GM18499 (cell line): ENCODE measurements at regions not wholly inside any gene's neighbourhood (a gene's known extent, or its start where the extent isn't known, plus 50 kb on each side); places are given as distances from the start of the nearest gene placed in this dataset.

Experiments used
- ATAC-seq: cut with Tn5 transposase; IDR thresholded peaks from one replicate; pipeline ENCODE4 v1.9.1; 2021; ENCODE audit warnings: moderate number of reproducible peaks; ENCODE audit not compliant: insufficient read depth, unreplicated experiment

DNA sequence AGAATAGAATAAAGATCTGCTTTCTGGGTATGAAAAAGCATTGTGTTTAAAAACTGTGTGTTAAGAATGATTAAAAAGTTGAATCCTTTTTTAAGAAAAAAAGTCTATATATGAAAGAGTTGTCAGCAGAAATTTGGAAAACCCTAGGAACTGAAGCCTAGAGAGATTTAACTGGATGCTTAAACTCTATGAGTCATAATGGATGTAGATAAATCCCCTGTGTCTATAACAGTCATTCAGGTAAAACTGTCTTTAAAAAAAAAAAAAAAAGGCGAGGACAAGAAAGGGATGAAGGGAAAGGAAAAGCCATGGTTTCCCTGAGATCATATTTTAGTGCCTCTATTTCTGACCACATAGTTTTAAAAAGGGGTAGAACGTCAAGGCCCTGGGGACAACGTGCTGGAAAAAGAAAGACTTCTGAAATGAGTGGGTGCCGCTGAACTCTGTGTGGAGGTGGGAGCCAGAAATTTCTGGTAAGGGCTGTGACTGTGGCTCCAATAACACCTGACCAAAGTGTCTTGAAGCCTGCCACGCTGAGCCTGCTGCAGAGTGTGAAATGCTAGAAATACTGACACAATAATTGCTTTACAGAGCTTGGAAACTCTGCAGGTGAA is 302.6 kb upstream of the ARID1B start:
- ATAC-seq = no peak

DNA sequence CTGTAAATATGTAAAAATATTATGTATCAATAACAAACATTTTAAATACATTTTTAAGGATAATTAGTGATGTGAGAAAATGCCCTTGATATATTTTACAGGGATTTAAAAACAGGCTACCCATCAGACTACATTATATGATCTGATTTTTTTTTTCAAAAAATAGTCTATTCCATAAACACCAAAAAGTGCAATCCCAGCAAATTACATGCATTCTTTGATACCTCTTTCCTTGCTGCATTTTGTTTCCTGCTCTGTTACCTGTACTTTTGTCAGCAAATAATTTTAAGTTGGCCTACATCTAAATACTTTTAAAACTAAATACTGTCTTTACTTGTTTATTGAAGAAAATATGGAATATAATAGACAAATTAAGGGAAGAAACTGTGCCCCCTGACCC is 306.2 kb upstream of the ARID1B start:
- no peak for ATAC-seq

DNA sequence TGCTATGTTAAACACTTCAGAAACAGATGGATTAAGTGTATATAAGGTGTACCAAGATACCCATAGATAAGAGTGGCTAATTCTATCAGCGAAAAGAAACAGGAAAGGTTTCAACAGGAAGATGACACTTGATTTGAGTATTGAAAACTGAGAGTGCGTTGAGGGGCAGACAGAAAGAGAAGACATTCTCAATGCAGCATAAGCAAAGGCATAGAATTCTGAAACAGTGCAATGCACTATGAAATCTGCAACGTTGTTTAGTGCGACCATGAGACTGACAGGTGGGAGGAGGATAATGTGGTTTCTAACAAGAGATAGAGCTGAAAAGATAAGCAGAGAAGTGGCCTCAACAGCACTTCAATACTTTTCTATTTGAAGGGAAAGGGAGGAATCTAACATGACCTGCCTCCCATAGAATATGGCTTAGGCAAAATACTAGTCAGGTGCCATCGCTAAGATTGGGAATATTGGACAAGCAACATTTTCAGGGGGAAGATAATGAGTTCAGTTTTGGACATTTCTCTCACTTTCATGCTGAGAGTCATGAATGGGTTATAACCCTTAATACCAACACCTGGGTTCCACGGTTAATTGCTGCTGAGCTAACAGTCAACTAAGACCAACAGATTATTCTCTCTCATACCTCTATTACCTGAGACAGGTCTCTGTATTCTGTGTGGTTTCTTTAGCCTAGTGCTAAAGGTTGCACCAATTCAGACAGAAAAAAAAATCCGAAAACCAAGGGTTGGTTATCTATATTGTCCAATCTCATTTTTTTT is 312.9 kb upstream of the ARID1B start:
- ATAC-seq = no peak

DNA sequence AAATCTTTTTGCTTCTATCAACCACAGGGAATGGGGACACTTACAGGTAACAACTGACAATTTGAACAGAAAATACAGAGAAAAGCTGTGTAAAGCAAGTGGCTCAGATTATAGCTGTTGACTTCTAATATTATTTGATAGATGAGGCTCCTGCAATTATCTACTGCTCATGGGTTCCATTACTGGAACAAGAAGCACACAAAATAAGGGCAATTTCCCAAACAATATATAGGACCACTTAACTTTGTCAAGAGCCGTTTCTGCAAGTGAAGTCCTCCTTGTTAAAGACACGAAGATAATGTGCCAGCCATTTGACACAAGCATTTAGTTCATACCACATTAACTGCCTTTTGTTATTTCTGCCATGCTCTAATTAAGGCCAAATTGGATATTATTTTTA is 315.5 kb upstream of the ARID1B start:
- no peak for ATAC-seq

DNA sequence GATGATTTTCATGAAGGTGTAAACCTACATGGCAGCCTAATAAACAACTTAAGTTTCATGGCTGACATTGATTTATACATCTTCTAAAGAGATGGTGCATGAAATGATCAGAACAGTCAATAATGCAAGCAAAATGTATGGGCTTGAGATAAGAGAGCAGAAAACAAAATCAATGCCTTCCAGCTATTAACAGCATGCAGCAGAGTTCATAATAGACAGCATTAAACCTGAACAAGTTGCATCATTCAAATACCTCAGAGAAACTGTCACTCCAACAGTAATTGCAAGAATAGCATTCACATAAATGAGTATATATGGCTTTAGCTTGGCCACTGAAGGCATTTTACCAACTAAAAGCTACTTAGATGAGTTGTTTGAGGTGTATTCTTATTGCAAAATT is 319.6 kb upstream of the ARID1B start:
- no peak for ATAC-seq

DNA sequence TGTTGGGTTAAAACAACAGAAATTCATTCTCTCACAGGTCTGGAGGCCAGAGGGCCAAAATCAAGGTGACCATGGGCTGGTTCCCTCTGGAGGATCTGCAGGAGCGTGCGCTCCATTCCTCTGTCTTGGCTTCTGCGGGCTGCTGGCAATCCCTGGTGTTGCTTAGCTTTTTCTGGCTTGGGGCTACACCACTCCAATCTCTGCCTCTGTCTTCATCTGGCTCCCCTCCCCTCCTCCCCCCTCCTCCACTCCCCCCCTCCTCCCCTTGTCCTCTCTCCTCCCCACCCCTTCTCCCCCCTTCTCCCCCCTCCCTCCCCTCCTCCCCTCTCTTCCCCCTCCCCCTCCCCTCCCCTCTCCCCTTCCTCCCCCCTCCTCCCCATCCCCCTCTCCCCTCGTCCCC is 321.3 kb upstream of the ARID1B start:
- ATAC-seq = no peak

DNA sequence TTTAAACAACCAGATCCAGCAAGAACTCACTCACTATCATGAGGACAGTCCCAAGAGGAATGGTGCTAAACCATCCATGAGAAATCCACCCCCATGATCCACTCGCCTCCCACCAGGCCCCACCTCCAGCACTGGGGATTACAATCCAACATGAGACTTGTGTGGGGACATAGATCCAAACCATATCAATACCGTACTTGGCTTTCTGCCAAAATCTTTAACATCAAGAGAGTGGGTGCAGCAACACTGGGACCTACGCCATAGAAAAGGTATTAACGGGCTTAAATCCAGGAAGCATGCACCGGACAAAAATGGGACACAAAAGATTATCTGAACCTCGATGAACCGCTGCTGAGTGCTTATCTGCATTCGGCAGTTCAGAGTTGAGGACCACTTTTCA is 322.3 kb upstream of the ARID1B start:
- ATAC-seq = no peak

DNA sequence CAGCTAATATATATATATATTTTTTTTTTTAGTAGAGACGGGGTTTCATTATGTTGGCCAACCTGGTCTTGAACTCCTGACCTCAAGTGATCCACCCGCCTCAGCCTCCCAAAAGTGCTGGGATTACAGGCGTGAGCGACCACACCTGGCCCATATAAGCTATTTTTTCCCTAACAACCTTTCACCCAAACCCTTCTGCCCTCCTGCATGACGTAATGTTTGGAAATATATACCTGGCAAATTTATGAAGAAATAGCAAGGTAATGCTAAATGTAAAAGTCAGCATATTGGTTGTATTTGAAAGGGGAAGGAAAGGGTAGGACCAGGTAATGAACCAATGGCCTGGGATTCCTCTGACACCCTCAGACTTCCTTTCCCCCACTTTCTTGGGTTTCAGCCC is 325.5 kb upstream of the ARID1B start:
- no peak for ATAC-seq

DNA sequence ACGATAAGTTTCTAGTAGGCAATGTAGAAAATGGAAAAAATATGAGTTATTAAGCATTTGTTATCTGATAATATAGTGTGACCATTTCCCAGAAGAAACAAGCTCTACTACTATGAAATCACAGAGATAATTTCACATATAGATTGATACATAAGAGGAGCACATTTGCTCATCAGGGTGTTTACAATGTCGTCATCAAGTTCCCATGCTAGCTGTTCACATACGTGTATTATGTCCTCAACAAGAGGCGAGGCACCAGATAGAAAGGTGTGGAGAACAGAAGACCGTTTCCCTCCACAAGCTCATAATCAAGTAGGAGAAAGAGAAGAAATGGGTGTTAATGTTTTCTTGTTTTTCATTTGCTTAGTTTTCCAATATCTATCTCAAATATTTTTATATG is 326.1 kb upstream of the ARID1B start:
- ATAC-seq = no peak

DNA sequence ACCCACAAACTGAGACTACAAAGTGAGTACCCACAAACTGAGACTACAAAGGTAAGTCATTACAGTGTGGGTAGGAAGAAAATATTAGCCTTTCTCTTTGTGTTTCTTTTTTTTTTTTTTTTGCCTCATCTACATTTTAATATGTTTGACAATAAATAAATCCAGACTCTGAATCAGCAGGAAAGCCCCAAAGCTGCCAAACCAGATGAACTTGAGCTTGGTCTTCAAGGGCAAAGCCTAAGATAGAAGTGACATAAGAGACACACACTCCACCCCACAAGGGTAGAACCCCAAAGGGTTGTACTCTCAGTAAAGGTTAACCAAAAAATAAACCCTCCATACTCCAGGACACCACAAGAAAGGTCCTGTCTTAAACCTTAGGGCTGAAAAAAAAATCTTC is 326.8 kb upstream of the ARID1B start:
- no peak for ATAC-seq

DNA sequence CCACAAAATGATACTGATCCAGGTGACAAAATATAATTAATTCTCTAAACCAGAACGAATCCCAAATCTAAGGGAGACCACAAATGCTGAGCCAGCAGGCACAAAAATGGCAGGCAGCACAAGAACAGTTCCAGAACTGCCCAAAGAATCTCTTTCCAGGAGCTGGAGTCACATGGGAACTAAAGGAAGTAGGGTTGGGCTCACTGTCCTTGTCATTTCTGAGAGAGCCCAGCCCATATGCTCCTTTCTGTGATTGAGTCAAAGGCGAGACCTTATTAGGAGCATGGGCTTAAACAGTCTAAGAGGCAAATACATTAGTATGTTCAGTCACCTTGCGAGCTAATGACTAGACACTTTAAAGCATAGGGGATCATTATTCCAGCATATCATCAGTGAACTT is 327.6 kb upstream of the ARID1B start:
- no peak for ATAC-seq

DNA sequence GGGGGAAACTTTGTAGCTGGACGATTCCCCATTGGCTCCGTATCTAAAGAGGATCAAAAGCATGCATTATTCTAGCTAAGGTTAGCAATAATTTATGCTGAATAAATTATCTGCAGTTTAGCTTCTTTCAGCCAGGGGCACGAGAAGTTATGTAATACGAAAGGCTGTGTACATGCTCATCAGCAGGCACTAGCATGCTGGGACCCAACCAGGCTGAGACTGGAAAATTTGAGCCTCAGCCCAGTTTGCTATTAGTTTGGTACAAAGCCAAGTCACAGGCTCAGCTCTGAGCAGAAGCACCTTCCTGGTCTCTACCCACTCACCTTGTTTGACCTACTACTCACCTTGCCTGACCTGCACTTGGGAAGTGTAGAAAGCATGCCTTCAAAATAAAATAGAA is 328.1 kb upstream of the ARID1B start:
- ATAC-seq = no peak

DNA sequence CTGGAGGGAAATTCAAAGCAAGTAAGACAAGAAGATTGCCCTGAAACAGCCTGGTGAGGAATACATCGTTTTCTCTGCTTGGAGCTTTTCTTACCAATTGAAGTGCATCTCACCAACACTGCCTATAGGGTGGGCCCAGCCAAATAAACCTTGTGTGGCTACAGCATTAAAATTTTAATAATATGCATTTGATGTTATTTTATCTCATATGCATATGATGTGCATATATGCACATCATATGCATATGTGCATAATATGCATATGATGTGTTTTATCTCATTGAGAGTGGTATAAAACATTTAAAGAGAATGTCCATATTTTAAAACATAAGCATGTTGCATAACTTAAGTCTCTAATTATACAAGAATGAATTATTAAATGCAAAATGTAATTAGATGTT is 328.6 kb upstream of the ARID1B start:
- no peak for ATAC-seq

DNA sequence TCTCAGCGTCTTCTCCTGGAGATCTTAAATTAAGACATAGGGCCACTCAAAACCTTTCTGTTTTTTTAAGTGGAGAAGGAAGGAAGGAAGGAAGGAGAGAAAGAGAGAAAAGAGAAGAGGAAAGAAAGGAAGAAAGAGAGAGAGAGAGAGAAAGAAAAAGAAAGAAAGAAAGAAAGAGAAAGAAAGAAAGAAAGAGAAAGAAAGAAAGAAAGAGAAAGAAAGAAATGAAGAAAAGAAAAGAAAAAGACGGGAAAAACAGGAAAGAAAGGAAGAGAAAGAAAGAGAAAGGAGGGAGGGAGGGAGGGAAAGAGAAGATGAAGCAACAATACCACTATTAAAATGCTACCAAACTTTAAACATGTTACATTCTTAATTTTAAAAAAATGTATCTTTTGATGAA is 336.5 kb upstream of the ARID1B start:
- no peak for ATAC-seq

DNA sequence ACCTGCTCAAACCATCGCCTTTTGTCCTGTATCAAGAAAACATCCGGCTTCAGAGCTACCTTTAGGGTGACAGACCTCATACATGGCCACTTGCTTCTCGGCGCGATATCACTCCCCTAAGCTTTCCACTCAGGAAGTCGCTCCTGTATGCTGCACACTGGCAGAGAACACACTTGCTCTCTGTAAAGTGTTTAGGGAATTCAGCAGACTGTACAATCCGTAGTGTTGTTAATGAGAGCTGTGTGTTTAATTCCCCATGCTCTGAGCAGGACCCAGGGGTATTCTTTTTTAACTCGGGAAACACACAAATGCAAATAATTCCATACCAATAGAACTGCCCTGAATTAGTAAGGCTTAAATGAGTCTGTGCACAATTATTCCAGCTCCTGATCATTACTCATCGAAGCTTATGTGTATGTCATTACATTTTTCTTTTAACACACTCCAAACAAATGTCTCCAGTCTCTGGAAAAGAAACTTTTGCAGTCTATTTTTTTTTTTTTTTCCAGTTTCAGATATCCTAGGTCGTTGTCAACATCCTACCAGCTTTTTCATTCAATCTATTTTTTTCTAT is 338.7 kb upstream of the ARID1B start:
- ATAC-seq = no peak

DNA sequence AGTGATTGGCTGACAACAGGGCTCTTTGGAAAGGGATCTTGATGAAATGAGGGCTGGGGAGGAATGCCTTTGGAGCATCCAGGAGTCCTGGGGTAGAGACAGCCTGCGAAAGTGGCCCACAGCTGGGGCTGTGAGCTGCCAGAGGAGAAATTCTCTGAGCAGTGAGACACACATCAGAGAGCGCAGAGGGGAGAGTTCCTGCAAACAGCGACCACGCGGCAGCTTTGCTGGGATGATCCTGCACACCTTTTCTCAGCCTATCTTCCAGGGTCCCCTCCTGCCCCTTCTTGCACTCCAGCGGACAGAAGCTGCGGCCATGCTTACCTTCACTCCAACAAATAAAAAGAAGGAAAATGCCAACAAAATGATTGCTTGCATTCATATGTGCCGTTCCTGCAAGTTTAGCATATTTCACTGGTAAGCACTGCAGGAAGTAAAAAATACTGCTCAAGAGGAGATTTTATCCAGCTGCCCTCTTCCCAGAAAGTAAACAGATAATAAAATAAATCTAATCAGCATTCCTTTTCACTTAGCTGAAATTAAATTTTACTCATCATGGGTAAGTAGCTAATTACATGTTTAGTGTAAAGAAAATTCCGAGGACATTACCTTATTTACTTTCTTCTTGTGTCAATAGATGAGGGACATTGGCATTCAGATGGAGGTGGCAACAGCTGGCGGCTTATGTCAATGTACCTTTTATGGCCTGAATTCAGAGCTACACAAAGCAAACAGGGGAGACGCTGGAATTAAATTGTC is 339.9 kb upstream of the ARID1B start:
- no peak for ATAC-seq

DNA sequence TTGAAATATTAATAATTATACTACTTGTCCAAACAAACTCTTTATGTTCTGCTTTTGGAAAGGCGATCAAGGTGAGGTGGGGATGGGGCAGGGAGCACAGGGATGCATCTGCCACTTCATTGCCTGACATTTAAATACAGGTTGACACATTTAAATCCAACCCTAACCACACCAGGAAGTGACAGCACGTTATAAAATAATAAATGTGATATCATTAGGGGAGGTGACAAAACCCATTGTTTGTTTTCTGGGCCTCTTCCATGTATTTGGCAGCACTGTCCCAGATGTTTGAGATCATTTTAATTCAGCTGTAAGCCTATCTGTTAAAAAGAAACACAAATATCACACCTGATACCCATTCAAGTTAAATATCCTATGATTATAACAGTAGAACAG is 342.4 kb upstream of the ARID1B start:
- ATAC-seq = no peak

DNA sequence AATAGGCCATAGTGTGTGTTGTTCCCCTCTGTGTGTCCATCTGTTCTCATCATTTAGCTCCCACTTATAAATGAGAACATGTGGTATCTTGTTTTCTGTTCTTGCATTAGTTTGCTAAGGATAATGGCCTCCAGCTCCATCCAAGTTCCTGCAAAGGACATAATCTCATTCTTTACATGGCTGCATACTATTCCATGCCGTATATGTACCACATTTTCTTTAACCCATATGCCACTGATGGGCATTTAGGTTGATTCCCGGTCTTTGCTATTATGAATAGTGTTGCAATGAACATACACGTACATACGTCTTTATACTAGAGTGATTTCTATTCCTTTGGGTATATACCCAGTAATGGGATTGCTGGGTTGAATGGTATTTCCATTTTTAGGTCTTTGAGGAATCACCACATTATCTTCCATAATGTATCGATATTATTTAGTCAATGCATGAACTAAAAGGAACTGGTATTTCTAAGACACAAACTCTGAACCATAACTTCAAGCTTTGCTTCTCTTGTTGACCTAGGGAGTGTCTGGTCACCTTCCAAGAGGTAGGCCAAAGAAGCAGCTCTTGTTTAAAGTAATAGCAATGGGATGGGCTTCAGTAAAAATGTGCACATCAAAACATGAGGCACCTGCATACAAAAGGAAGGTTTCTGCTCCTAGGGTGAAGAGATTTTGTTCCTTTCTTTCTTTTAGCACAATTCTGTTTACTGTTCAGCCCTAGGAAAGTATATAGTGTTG is 343.0 kb upstream of the ARID1B start:
- ATAC-seq = no peak

DNA sequence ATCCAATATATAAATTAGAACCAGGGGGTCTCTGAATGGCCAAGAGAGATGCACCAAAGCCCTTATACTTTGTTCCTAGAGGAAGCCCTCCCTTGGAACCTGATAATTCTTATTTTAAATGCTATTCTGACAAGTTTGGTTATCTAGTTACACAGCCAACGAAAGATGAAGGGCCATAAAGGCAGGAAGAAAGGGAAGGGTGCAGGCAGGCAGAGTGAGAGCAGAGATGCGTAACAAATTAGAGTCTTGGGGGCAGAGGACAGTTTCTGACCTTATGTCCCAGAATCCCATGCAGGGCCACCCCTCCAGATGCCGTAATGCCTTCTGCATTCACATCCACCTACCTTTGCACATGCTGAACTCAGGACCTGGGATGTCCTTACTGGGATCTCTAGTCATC is 344.6 kb upstream of the ARID1B start:
- no peak for ATAC-seq

DNA sequence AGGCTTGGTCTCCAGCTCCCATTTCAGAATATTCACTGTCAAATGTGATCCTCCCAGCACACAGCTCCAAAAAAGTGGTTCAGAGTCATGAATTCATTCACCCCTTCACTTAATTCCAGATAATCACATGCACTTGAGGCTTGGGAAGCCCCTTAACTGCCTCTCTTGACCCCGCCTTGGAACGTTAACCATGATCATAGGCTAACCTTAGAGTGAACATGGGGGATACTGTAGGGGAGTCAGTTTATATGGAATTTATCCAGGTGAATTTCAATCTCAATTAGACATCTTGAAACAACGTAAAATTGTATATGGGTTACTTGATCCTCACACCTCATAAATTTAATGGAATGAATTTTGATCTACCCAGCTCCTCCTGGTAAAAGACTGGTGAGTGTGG is 346.8 kb upstream of the ARID1B start:
- ATAC-seq = no peak

DNA sequence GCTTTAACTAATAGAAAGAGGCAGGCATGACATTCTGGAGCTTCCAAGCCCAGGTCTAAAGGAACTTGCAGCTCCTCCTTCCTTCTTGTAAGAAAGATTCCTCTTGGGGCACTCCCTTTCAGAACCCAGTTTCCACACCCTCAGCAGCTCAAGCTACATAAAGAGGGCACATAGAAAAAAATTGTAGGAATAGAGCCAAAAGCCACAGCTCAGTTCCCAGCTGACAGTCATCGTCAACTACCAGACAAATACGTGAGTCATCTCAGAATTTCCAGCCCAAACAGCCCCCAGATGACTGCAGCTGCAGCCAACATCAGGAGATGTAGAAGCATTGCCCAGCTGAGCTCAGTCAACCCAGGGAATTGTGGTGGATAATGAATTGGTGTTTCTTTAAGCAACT is 349.8 kb upstream of the ARID1B start:
- ATAC-seq = no peak
